Suprapubic skin (tissue), 4 donors: ENCODE measurements at regions not wholly inside any gene's neighbourhood (a gene's known extent, or its start where the extent isn't known, plus 50 kb on each side); places are given as distances from the start of the nearest gene placed in this dataset.

ENCODE experiments used
- DNase-seq, 2 donors: peaks; one replicate each; pipeline ENCODE4 v3.0.0-alpha.2; 2019; ENCODE audit warnings: low spot score in 2 of 2
- H3K27ac ChIP-seq: fragments of 200-600 bp; sonication (generic); one replicate; pipeline ENCODE4 v1.5.1; 2019
- H3K27me3 ChIP-seq: fragments of 200-600 bp; sonication (generic); one replicate; pipeline ENCODE4 v1.5.1; 2019
- H3K36me3 ChIP-seq: fragments of 200-600 bp; sonication (generic); one replicate; pipeline ENCODE4 v1.5.1; 2019
- H3K4me1 ChIP-seq: fragments of 200-600 bp; sonication (generic); one replicate; pipeline ENCODE4 v1.5.1; 2019
- H3K4me3 ChIP-seq: fragments of 200-600 bp; sonication (generic); one replicate; pipeline ENCODE4 v1.5.1; 2019; ENCODE audit warnings: mild to moderate bottlenecking
- H3K9me3 ChIP-seq: fragments of 200-600 bp; sonication (generic); one replicate; pipeline ENCODE4 v1.5.1; 2019
- EP300 ChIP-seq: sonication (generic); formaldehyde crosslinking; IDR thresholded peaks from one replicate; pipeline ENCODE4 v1.6.1; 2017; ENCODE audit warnings: antibody characterized with exemption
- POLR2A ChIP-seq, 2 donors: fragments of 450-650 bp; IDR thresholded peaks; one replicate each; pipeline ENCODE4 v1.6.1; 2017; ENCODE audit warnings: antibody characterized with exemption in 2 of 2, mild to moderate bottlenecking in 2 of 2, moderate library complexity in 2 of 2
- POLR2AphosphoS5 ChIP-seq, 3 donors: sonication (generic); formaldehyde crosslinking; IDR thresholded peaks; one replicate each; pipeline ENCODE4 v1.6.1; 2017; ENCODE audit warnings: antibody characterized with exemption in 3 of 3
- WGBS: methylation state at CpG from one replicate; pipeline ENCODE4 v1.1.5; 2018; 5-methylcytosine and 5-hydroxymethylcytosine counted together
- TF ChIP-seq, protein P1 (sequence below), 2 donors: fragments of 200-600 bp in 1 of 2; fragments of 450-650 bp in 1 of 2; sonication (generic) in 1 of 2; IDR thresholded peaks; one replicate each; pipeline ENCODE4 v1.5.1; 2016 to 2019; ENCODE audit warnings: antibody characterized with exemption in 2 of 2, mild to moderate bottlenecking in 1 of 2, moderate library complexity in 1 of 2

DNA sequence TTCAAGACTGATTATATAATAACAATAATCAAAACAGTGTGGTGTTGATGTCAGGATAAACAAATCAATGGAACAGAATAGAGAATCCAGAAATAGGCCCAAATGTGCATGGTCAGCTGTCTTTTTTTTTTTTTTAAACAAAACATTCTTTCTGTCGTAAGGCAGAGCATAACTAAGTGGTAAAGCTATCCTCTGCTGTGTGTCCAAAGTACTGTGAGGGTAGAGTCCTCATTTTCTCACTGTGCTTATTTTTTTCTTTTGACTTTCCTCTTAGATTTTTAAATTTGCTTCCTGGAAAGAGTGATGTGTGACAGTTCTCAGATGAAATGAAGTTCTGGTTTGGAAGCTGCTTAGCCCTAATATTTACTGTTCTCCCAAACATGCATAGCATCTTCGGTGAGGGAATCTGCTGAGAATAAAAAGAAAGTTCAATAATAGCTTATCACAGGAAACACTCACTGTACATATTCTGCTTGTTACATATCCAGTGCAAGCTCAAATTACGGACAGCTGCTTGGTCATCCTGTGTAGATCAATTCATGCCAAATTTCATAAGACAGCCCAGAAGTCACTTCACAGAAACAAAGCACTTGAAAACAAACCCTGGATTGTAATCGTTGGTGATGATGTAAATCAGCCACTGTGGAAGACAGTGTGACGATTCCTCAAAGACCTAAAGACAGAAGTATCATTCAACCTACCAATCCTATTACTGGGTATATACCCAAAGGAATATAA, 423.9 kb downstream of the NEBL start:
- DNase-seq = no peak
- TF ChIP-seq POLR2AphosphoS5 (IDR thresholded peaks at IDR 0.05) = no peak
- TF ChIP-seq, protein P1, sequence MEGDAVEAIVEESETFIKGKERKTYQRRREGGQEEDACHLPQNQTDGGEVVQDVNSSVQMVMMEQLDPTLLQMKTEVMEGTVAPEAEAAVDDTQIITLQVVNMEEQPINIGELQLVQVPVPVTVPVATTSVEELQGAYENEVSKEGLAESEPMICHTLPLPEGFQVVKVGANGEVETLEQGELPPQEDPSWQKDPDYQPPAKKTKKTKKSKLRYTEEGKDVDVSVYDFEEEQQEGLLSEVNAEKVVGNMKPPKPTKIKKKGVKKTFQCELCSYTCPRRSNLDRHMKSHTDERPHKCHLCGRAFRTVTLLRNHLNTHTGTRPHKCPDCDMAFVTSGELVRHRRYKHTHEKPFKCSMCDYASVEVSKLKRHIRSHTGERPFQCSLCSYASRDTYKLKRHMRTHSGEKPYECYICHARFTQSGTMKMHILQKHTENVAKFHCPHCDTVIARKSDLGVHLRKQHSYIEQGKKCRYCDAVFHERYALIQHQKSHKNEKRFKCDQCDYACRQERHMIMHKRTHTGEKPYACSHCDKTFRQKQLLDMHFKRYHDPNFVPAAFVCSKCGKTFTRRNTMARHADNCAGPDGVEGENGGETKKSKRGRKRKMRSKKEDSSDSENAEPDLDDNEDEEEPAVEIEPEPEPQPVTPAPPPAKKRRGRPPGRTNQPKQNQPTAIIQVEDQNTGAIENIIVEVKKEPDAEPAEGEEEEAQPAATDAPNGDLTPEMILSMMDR (IDR thresholded peaks at IDR 0.05) = no peak
- TF ChIP-seq POLR2A (IDR thresholded peaks at IDR 0.05) = no peak
- no peak for TF ChIP-seq EP300
- Histone ChIP-seq H3K4me3 (no peak overlapping the region), H3K4me1 (no peaks in the 10 kb centered on the region), H3K27ac (no peak overlapping the region), H3K9me3 (no peaks in the 10 kb centered on the region), H3K27me3 (no peaks in the 10 kb centered on the region), H3K36me3 (no peaks in the 10 kb centered on the region)
- WGBS = 48% methylated on average over 5 of the region's 5 CpGs

DNA sequence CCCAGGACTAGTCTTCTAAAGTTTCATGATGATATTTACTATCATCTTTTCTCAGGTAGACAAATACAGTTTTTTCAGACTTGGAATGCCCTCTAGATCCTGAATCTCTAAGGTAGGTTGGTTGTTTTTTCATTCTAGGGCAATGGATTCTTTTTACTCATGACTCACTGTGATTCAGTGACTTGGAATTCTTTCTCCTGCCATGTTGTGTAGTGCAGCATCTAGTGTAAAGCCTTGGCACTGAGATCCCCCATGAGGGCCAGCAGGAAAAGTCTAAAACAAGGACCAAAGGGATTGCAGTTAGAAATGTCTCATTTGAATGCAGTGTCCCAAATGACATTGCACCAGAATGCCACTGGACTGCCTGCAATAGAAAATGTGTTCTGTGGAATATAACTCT, 430.4 kb downstream of the NEBL start:
- TF ChIP-seq EP300 (no peak), POLR2AphosphoS5 (IDR thresholded peaks at IDR 0.05) (no peak), POLR2A (IDR thresholded peaks at IDR 0.05) (no peak)
- TF ChIP-seq, protein P1 (IDR thresholded peaks at IDR 0.05) = no peak
- Histone ChIP-seq H3K4me3 (no peak overlapping the region), H3K27me3 (no peaks in the 10 kb centered on the region), H3K4me1 (no peaks in the 10 kb centered on the region), H3K9me3 (no peaks in the 10 kb centered on the region), H3K36me3 (no peaks in the 10 kb centered on the region), H3K27ac (no peak overlapping the region)
- DNase-seq = no peak

DNA sequence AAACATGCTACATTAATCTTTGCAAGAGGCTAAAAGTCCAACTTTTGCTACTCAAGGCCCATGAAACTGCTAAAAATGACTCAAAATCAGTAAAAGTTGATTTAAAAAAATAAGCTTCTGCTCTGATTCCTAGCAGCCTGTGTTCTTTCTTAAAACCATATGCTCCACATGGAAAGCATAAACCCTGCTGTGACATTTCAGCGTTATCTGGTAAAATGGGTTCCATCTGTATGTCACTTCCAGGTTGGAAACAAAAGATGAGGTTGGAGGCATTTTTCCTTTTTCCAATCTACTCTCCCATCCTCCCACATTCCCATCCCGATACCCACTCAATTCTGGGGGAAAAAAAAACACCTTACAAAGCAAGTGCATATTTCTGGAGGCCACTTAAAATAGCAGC, 439.5 kb downstream of the NEBL start:
- no peak overlapping the region for H3K27ac ChIP-seq
- 72% methylated on average over 2 of the region's 2 CpGs for WGBS
- H3K36me3 ChIP-seq = no peaks in the 10 kb centered on the region
- no peaks in the 10 kb centered on the region for H3K4me1 ChIP-seq
- H3K4me3 ChIP-seq = no peak overlapping the region
- no peaks in the 10 kb centered on the region for H3K27me3 ChIP-seq
- TF ChIP-seq POLR2A (IDR thresholded peaks at IDR 0.05) = no peak
- TF ChIP-seq, protein P1 (IDR thresholded peaks at IDR 0.05) = no peak
- TF ChIP-seq EP300 = no peak
- TF ChIP-seq POLR2AphosphoS5 (IDR thresholded peaks at IDR 0.05) = no peak
- no peak for DNase-seq
- H3K9me3 ChIP-seq = no peaks in the 10 kb centered on the region

DNA sequence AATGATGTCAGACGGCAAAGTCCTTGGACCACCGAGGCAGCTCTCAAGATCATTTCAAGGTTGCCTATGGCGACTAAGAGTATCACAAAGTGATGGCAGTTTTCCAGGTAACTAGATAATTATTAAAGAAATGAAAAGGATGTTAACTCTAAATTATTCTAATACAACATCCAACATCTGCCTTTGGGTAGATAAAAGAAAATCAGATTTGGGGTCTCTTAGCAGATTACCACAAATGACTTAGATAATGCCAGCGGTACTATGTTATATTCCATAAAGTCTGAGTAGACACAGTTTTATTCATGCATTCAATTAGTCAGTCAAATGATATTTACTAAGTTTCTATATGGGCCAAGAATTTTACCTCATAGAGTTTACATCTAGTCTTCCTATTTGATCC, 441.3 kb downstream of the NEBL start:
- no peaks in the 10 kb centered on the region for H3K9me3 ChIP-seq
- WGBS = 69% methylated on average over 4 of the region's 4 CpGs

DNA sequence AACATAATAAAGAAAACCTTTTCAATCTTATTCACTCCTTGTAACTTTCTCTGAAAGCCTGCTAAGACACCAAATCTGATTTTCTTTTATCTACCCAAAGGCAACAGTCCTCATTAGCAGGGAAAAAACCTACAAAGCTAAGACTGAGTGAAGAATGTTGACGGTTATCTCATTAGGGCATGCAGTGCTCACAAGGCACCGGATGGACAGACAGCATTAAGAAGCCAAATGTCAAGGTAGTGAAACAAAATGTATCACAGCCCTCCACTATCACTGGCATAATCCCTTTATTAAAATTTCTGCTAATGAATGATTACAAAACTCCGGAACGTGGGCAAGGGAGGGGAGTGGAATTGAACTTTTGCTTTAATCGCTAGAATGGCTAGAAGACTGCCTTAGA, 442.8 kb downstream of the NEBL start:
- H3K27ac ChIP-seq = no peak overlapping the region
- H3K4me3 ChIP-seq = no peak overlapping the region
- 82% methylated on average over 5 of the region's 5 CpGs for WGBS
- no peaks in the 10 kb centered on the region for H3K9me3 ChIP-seq
- no peak for TF ChIP-seq POLR2AphosphoS5 (IDR thresholded peaks at IDR 0.05)
- no peak for TF ChIP-seq EP300
- no peak for TF ChIP-seq POLR2A (IDR thresholded peaks at IDR 0.05)
- TF ChIP-seq, protein P1 (IDR thresholded peaks at IDR 0.05) = no peak
- no peak for DNase-seq
- H3K27me3 ChIP-seq = no peaks in the 10 kb centered on the region
- no peaks in the 10 kb centered on the region for H3K4me1 ChIP-seq
- no peaks in the 10 kb centered on the region for H3K36me3 ChIP-seq

More for the DNA sequence above, 441.3 kb downstream of the NEBL start:
- Histone ChIP-seq H3K27me3 (no peaks in the 10 kb centered on the region), H3K4me1 (no peaks in the 10 kb centered on the region), H3K4me3 (no peak overlapping the region), H3K27ac (no peak overlapping the region), H3K36me3 (no peaks in the 10 kb centered on the region)
- no peak for DNase-seq
- TF ChIP-seq POLR2A (IDR thresholded peaks at IDR 0.05) (no peak), EP300 (no peak), POLR2AphosphoS5 (IDR thresholded peaks at IDR 0.05) (no peak)
- TF ChIP-seq, protein P1 (IDR thresholded peaks at IDR 0.05) = no peak
